Upper lobe of left lung (tissue), 4 donors: ENCODE measurements at regions not wholly inside any gene's neighbourhood (a gene's known extent, or its start where the extent isn't known, plus 50 kb on each side); places are given as distances from the start of the nearest gene placed in this dataset.

ENCODE experiments used
- CTCF ChIP-seq, 6 experiments: fragments of 450-650 bp in 4 of 6; fragments of 200-600 bp in 2 of 6; sonication (generic) in 2 of 6; IDR thresholded peaks; one replicate each; pipeline ENCODE4 v1.5.1; 2016 to 2019; ENCODE audit warnings: antibody characterized with exemption in 6 of 6
- EP300 ChIP-seq, 4 donors: sonication (generic); formaldehyde crosslinking; IDR thresholded peaks; one replicate each; pipeline ENCODE4 v1.5.1; 2017; ENCODE audit warnings: antibody characterized with exemption in 4 of 4, control low read depth in 2 of 4
- POLR2A ChIP-seq, 4 donors: fragments of 450-650 bp; IDR thresholded peaks; one replicate each; pipeline ENCODE4 v1.5.1; 2016 to 2017; ENCODE audit warnings: antibody characterized with exemption in 4 of 4, mild to moderate bottlenecking in 2 of 4
- POLR2AphosphoS5 ChIP-seq, 2 donors: sonication (generic); formaldehyde crosslinking; IDR thresholded peaks; one replicate each; pipeline ENCODE4 v1.5.1; 2017; ENCODE audit warnings: antibody characterized with exemption in 2 of 2

GRCh38 chrX:124917011-124917410 lies 402.7 kb upstream of the TEX13C start:
- TF ChIP-seq CTCF (IDR thresholded peaks at IDR 0.05) (no peak), POLR2A (IDR thresholded peaks at IDR 0.05) (no peak), POLR2AphosphoS5 (IDR thresholded peaks at IDR 0.05) (no peak), EP300 (IDR thresholded peaks at IDR 0.05) (no peak)
